CD1c-positive myeloid dendritic cell (primary cell): ENCODE measurements at regions not wholly inside any gene's neighbourhood (a gene's known extent, or its start where the extent isn't known, plus 50 kb on each side); places are given as distances from the start of the nearest gene placed in this dataset.
"Not testable (repeated sequence)": the region's sequence is repeated elsewhere in the genome, so short reads cannot be mapped to it uniquely, and the experiment has no call there.

ENCODE experiments used
- DNase-seq: peaks from one replicate; pipeline ENCODE4 v3.0.0-alpha.2; 2016; ENCODE audit errors: extremely low spot score

DNA sequence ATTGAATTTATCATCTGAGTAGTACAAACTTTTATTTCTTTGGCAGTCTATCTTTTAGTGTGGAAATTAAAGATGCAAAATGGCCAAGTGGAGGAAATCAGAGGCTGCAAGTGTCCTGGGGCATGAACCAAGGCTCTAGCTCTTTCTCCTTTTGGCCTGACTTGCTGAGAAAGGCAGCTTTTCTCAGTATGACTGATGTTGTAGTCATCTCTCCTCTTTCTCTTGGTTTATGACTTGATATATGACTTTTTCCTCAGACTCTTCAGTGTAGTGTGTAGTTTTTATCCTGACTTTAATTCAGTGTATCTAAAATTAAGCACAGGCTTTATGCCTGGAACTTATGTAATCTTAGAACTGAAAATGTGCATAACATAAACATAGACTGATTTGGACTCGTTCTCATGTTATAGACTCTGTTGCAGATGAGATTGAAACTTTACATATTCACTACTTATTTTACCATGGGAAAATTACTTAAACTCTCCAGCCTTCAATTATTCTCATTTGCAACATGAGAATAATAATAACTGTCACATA lies 65.7 kb downstream of the SLITRK5 start:
- DNase-seq, result no peak

DNA sequence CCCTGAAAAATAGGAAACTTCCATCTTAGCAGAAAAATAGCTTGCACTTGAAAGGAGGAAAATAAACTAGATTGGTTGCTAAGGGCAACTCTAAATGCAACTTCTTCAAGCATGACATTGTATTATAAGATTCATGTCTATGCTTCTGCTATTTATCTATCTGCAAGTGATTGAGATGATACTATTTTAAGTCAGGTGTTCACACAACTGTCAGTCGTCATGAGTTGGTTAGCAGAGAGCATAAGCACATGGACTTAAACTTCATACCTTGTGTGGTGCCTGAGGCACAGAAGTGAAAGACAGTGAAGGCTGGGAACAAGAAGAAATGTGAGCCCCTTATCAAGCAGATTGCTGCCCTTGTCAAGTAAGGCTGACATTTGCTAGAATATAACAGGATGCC lies 82.9 kb downstream of the SLITRK5 start:
- no peak for DNase-seq

DNA sequence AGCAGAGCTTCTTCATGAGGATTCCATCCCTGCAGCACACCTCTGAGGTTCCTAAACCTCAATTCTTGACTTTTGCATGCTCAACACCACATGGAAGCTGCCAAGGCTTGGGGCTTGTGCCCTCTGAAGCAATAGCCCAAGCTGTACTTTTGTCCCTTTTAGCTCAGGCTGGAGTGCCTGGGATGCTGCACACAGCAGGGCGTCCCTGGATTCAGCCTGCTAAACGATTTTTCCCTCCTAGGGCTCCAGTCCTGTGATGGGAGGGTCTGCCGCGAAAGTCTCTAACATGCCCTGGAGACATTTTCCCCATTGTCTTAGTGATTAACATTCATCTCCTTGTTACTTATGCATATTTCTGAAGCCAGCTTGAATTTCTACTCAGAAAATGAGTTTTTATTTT lies 98.3 kb downstream of the SLITRK5 start:
- DNase-seq, result no peak

DNA sequence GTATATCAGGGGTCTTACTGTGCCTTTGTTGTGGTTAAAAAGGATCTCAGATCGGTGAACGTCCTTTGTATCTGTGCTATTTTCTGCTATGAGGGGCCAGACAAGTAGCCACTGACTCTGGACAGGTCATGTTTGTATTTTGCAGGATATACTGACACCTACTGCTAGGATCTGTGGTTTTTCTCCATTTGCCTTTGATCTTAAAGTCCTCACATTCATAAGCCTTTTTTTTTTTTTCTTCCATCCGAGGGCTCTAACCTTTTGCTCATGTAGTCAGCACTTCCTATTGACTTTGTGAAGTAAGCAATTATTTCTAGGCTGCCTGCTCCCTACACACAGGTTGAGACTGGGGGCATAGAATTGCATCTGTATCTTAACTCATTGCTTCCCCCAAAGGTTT lies 106.2 kb downstream of the SLITRK5 start:
- no peak for DNase-seq

DNA sequence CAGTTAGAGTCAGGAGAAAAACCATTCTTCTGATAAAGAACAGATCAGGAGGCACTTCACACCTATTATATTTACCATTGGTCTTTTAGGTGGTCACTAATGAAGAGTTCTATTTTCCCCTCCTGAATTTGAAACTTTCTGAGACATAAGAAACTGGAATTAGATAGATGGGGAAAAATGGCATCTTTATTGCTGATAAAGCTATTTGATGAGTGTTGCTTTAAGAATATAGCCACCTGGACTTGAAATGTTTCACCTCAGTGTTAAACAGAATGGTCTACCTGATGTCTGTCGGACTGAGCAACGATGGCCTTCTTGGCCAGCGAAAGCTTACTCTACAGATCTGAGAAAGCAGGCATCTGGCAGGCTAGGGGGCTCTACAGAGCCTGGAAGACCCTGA lies 107.0 kb downstream of the SLITRK5 start:
- DNase-seq, result no peak

DNA sequence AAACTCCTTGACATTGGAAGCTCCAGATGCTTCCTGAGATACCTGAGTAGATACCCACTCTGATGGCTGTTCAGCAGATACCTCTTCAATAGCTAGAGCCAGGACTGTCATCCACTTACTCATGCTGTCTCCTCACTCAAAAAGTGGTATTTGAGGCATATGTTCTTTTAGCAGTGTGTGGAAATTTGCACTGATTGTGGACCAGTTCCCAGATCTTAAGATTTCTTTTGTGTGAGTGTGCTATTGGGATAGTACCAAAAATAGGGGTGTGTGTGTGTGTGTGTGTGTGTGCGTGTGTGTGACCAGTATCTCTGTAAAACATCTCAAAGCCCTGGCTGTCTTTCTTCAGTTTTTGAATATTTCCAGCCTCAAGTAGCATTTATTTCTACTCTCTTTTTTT lies 108.3 kb downstream of the SLITRK5 start:
- no peak for DNase-seq

DNA sequence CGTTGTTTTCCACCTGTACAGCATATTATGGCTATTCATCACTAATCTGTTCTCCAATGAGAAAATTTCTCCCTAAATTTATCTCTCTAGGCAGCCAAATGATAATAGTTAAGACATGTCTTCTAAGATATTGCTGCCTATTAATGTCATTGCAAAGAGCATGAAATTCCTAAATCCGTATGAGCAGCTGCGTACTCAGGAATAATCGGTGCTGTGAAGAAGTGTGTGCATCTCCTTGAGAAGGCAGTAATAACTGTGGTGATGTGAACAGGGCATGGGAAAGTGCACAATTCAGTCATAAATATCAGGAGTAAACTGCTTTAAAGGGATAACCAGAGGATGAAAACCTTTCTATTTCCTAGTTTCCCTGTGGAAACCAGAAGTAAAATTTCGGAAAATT lies 112.2 kb downstream of the SLITRK5 start:
- DNase-seq, result no peak

DNA sequence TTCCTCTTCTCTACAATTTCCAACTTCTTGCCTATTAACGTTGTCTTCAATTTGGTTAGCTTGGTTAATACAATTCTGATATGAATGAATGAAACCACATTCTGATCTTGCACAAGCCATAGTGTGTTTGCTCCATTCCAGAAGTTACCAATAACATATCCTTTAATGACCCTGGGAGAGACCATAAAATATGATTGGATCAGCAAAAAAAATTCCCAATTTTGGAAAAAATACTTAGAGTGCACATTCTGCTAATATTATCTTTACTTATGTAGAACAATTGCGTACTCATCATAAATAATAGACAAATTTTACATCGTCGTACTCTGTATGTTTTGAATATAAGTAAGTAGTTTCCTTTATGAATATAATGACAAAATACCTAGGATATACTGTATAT lies 117.2 kb downstream of the SLITRK5 start:
- no peak for DNase-seq

DNA sequence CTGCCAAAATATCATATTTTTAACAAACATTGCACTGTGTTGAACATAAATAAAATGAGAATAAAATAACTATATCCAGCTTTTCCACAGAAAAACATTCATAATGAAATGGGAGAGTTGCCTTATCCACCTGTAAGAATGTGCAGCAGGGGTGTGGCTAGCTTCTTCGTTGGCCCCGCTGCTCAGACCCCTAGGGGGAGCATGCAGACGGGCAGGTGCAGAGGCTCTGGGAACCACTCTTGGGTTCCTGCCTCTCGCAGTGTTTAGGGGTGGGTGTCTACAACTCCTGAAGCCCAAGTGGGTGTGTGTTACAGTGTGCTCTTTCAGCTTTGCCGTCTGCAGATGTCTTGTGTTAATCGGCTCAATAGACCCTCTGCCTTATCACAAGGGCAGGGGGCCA lies 121.7 kb downstream of the SLITRK5 start:
- DNase-seq, result no peak

DNA sequence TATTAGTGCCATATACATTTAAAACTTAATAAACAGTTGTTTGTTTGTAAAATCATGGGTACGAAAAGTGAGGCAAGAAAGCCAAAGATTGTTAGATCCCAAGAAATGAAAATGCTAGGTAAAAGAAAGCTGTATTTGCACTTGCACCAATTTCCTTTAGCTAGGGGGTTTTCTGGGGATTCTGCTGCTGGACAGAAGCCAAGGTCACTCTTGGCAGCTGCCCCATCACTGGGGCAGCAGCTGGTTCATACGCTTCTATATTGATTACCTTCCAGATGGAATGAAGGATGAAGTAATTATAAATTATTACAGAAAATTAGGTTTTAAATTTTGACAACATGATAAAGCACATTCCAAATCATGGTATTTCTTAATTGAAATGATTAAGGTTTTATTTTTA lies 127.4 kb downstream of the SLITRK5 start:
- DNase-seq, result no peak

DNA sequence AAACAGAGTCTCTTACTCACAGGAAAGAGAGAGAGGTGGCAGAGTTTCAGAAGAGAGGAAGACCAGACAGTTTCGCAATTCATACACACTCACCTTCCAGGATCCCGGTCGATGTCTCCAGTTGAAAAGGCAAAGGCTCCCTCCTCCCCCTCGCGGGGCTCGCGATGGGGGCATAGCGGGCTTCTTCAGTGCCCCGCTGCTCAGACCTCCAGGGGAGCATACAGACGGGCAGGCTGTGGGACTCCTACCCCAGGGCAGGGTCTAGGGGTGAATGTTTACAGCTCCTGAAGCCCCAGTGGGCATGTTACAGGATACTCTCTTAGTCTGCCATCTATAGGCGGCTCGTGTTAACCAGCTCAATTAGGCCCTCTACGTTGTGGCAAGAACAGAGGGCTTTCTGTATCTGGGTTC lies 139.2 kb downstream of the SLITRK5 start:
- DNase-seq, result no peak

DNA sequence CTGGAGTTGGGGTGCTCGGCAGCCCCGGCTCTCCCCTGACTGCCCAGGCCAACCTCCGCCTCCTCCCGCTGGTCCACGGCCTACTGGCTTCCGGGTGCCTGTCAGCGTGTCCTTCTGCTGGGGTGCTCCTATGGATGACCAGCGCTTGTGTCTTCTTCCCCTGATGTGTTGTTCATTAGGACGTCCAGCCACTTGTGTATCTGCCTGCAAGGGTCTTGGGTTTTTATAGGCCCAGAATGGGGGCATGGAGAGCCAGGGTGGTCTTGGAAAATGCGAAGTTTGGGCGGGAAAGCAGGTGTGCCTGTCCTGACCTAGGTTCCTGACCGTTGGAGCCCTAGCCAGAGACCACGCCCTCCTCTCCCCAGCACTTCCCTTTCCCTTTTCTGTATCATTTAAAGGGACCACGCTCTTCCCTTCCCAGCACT lies 139.8 kb downstream of the SLITRK5 start:
- DNase-seq, result no peak

DNA sequence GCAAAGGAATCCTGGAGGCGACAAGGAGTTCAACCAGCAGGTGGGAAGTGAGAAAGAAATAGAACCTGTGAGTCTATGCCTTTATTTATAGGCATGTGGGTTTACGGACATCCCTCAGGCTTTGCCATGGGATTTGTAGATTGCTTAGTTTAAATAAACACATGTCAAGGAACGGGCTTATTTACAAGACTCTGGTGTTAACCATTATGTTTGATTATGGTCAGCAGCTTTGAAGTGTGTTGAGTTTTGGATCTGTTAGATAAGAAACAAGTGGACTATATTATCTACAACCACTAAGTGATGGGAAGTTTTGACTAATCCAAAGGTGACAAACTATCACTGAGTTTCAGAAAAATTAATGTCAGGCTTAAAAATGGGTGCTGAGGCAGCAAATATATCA lies 143.2 kb downstream of the SLITRK5 start:
- no peak for DNase-seq

DNA sequence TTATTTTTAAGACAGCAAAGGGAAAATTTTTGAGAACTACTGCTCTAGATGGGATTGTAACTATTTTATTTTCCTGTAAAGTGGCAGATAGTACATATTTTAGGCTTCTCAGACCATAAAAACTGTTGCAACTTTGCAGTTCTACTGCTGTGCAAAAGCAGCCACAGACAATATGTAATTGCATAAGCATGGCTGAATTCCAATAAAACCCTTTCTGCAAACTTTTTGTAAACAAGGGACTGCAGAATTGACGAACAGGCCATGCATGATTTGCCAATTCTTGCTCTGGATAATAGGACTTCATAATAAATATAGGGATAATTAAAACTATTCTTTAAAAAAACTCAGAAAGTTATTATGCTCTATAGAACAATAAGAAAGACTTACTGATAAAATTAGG lies 149.1 kb downstream of the SLITRK5 start:
- no peak for DNase-seq

DNA sequence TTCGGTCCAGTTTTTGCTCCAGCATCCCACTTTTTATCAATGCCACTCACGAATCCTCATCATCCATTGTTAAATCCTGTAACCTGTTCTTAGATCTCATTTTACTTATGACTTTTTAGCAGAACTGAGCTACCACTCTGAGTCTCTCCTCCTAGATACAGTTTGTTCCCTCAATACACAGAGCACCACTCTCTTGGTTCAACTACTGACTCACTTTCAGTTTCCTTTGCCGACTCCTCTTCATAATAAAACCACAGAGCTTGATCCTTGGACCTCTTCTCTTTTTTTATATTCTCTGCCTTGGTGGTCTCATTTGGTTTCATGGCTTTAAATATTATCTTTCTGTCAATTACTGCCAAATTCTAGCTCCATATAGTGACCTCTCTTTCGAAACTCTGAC lies 150.3 kb downstream of the SLITRK5 start:
- no peak for DNase-seq

DNA sequence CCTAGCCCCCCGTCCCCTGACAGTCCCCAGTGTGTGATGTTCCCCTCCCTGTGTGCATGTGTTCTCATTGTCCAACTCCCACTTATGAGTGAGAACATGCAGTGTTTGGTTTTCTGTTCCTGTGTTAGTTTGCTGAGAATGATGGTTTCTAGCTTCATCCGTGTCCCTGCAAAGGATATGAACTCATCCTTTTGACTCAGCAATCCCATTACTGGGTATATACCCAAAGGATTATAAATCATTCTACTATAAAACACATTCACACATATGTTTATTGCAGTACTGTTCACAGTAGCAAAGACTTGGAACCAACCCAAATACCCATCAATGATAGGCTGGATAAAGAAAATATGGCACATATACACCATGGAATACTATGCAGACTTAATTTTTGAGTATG lies 155.1 kb downstream of the SLITRK5 start:
- DNase-seq, result not testable (repeated sequence)

DNA sequence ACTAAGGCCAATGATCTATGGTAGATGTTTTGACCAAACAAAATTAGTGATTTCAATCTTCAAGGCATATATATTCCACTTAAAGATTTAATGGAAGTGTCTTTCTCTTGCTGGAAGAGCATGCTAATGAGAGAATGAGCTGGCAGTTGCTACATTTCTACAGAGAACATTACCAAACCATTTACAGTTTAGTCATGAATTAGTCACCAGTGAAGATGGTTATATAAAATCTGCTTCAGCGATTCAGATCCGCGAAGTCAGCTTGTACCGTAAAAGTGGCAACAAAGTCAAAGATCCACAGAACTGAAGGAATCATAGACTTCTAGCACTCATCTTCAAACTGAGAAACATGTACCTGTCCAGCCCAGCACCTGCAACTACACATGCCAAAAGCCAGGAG lies 156.3 kb downstream of the SLITRK5 start:
- no peak for DNase-seq

DNA sequence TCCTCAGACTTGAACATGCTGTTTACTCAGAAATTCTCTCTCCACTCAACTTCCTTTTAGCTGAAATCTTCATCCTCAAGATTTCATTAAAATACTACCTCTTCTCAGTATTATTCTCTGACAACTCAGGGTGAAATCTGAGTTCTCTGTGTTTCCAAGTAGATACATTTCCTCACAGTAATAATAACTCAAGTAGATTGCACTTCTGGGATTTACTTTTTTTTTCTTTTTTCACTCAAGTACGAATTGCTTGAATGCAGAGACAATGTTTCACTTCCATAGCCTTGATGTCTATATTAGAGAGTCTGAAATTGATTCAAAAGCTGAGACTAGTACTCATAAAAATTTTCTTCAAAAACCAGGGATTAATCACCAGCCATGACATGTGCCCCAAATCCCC lies 166.4 kb downstream of the SLITRK5 start:
- no peak for DNase-seq

DNA sequence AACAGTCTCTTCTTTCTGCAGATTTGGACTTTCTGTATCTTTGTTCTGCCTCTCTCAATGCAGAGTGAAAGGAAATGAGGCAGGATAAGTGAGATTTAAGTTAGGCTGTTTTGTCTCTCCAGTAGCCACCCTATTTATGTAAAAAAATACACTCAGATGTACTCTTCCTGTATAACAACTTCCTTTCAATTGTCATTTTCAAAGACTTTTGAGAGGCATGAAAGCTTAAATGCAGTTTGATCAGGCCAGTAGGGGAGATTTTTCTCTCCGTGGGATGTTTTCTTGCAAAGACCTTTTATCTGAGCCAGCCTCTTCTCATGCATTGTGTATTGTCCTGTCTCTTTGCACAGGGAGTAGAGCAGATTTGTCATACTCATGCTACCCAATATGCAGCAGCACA lies 166.8 kb downstream of the SLITRK5 start:
- no peak for DNase-seq

DNA sequence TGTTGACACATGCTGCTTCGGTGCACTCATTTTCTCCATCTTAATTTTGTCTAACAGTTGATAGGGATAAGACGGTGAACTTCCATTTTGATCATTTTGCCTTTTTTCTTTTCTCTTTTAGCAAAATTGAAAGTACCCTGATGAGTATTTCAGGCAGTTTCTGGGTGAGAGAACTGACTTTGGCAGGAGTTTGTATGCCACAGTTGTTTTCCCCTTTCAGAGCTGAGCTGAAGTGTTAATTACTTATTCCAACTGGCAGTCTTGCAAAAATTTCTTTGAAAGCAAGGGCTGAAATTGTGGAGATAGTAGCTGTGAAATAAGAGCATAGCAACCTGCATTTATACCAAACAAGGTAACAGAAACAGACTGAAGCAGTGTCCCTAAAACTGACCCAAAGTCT lies 180.2 kb downstream of the SLITRK5 start:
- DNase-seq, result no peak

DNA sequence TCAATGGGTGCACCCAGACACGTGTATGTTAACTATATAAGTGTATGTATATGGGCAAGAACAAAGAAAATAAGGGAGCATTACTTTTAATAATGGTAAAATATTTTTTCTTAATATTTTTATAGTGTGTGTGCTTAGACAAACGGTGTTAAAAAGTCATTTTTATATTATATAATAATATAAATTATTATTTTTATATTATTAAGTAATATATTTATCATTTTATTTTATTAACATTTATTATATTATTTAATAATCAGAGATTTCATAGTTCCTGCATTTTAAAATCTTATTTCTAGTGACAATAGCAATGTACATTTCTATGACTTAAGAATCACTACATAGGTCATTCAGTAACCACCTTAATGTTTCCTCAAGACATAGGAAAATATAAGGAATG lies 184.4 kb downstream of the SLITRK5 start:
- no peak for DNase-seq

DNA sequence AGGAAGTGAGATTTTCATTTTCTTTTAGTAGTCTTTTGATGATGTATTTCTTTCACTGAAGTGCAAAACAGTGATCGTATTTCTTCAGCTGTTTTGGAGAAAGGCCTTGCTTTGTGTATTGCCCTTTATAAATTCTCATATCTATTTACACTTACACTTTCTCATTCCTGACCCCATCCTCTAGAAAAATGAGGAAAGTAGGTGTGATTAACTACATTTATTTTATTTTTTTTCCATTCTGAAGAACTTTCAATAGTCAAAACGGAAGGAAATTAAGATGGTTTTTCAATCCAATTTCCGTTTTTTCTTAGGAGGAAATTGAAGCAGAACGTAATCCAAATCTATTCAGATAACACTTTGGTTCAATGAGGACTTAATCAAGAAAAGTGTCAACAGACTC lies 188.1 kb downstream of the SLITRK5 start:
- DNase-seq, result no peak

DNA sequence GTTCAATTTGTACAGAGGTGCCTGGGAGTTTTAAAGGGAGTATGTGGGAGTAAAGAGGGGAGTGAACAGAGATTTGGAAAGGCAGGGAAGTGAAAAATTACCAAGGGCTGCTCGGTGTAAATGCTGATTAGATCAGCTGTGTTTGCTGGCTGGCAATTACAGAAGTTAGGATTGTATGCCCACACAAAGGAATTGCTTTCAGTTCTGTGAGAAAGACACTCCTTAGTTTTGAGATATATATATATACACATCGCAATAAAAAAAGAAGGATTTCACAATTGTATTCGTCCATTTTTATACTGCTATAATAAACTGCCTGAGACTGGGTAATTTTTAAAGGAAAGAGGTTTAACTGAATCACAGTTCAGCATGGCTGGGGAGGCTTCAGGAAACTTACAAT lies 196.3 kb downstream of the SLITRK5 start:
- DNase-seq, result no peak

DNA sequence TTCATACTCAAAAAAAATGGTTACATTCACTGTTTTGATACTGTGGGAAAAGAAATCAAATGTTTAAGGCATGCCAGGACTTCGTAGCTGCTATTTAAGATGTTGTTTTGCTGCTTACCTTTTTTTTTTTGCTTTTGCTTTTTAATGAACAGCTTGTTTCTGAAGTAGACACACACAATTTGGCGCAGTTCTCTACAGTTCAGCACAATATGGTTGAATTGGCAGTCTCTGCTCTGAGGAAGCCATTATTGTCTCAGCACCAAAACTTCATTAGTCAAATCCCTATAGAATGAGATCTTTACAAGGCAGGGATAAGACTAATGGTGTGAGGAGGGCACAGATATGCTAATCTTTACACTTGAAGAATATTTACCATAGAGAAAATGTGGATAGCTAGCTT lies 197.6 kb downstream of the SLITRK5 start:
- DNase-seq, result no peak

DNA sequence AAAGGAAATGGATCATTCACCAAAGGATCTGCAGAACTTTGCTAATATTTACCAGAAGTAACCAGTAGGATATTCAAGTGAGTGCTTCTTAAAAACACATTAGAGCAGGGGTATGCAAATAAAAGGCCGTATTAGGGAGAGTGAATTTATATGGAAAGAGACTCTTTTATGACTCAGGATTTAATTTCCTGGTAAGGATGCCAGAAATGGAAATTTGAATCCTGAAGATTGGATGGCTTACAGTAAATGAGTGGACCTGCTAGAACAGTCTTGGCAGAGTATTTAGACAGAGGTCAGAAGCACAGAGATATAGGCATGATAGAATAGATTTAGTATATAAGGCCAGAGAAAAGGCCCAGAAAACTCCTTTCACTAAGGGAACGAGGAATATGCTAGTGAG lies 201.6 kb downstream of the SLITRK5 start:
- no peak for DNase-seq
